Right renal pelvis (tissue), 4 donors: ENCODE measurements at regions not wholly inside any gene's neighbourhood (a gene's known extent, or its start where the extent isn't known, plus 50 kb on each side); places are given as distances from the start of the nearest gene placed in this dataset.
"Not testable (repeated sequence)": the region's sequence is repeated elsewhere in the genome, so short reads cannot be mapped to it uniquely, and the experiment has no call there.

Experiments used
- DNase-seq, 4 donors: peaks; one replicate each; pipeline ENCODE4 v3.0.0-alpha.2; 2013; ENCODE audit warnings: low read depth in 4 of 4, low spot score in 3 of 4, missing footprints in 1 of 4

- no peak for DNase-seq
These were observed 253.3 kb downstream of the FAM43A start for GRCh38 chr3:194938845-194939531.

GRCh38 chr3:194939532-194939909, 253.8 kb downstream of the FAM43A start:
- DNase-seq: no peak

- DNase-seq: no peak
These were observed 254.5 kb downstream of the FAM43A start for GRCh38 chr3:194939949-194940770.

- no peak for DNase-seq
These were observed 255.8 kb downstream of the FAM43A start for GRCh38 chr3:194941360-194941955.

- no peak for DNase-seq
These were observed 256.4 kb downstream of the FAM43A start for GRCh38 chr3:194941956-194942511.

GRCh38 chr3:194944526-194944925, 258.8 kb downstream of the FAM43A start:
- DNase-seq: no peak

GRCh38 chr3:194945508-194945907, 259.8 kb downstream of the FAM43A start:
- no peak for DNase-seq

GRCh38 chr3:194946091-194946490, 260.4 kb downstream of the FAM43A start:
- DNase-seq: no peak

- DNase-seq: no peak
These were observed 263.9 kb downstream of the FAM43A start for GRCh38 chr3:194949592-194949991.

GRCh38 chr3:194950906-194951628, 265.4 kb downstream of the FAM43A start:
- DNase-seq: no peak

GRCh38 chr3:194951629-194951920, 265.9 kb downstream of the FAM43A start:
- DNase-seq: not testable (repeated sequence)

GRCh38 chr3:194951931-194952582, 266.4 kb downstream of the FAM43A start:
- DNase-seq: no peak

GRCh38 chr3:194952841-194953241, 267.2 kb downstream of the FAM43A start:
- no peak for DNase-seq

GRCh38 chr3:194953291-194953690, 267.6 kb downstream of the FAM43A start:
- DNase-seq: no peak

- DNase-seq: no peak
These were observed 269.9 kb downstream of the FAM43A start for GRCh38 chr3:194955546-194955945.

GRCh38 chr3:194955979-194956696, 270.5 kb downstream of the FAM43A start:
- no peak for DNase-seq

GRCh38 chr3:194956697-194957396, 271.2 kb downstream of the FAM43A start:
- DNase-seq: no peak

GRCh38 chr3:194957743-194958240, 272.1 kb downstream of the FAM43A start:
- no peak for DNase-seq

- DNase-seq: no peak
These were observed 273.5 kb downstream of the FAM43A start for GRCh38 chr3:194959217-194959616.
